ENCODE measurements at regions not wholly inside any gene's neighbourhood (a gene's known extent, or its start where the extent isn't known, plus 50 kb on each side); places are given as distances from the start of the nearest gene placed in this dataset.
"Not testable (repeated sequence)": the region's sequence is repeated elsewhere in the genome, so short reads cannot be mapped to it uniquely, and the experiment has no call there.

DNA sequence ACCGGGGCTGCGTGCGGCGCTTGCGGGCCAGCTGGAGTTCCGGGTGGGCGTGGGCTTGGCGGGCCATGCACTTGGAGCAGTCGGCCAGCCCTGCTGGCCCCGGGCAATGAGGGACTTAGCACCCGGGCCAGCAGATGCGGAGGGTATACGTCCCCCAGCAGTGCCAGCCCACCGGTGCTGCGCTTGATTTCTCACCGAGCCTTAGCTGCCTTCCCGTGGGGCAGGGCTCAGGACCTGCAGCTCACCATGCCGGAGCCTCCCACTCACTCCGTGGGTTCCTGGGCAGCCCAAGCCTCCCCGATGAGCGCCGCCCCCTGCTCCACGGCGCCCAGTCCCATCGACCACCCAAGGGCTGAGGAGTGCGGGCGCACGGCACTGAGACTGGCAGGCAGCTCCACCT lies 51.4 kb upstream of the INPP4B start:
- not testable (repeated sequence) for DNase-seq

DNA sequence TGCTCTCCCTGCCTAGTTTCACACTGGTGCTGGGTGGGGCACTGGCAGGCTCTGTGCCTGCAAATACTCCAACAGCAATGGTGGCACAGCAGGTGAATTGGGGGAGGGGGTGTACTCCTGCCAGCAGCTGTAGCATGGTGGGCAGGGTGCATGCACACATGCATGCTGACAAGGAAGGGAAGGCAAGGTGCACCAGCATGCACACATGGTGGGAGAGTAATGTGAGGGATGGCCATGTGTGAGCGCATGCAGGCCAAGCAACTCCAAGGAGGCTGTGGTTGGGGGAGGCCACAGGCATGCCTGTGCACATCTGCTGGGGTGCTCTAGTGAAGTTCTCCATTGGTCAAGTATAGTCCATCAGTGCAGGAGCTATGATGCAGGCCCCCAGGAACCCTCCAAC lies 54.5 kb upstream of the INPP4B start:
- no peak for DNase-seq

DNA sequence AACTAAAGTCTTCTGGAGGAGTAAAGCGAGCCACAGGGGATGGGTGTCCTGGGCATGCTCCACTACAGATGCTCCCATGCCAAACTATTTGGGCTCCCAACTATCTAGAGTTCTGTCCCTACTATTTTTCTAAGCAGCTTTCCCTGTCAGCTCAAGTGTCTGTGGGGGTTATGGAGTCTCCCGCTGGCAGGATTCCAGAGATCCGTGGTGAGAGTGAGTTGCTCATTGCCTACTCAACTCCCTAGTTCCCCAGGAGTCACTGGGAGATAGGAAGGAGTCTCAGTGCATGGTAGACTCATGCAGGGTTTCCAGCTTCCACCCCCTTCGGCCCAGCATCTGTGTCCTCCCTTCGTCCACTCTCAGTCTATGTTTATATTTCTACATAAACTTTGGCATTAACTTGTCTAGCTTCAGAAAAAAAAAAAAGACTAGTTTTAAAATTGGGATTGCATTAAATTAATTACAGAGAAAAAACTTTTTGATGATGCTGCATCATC lies 55.1 kb upstream of the INPP4B start:
- DNase-seq: peak; percentile 60

DNA sequence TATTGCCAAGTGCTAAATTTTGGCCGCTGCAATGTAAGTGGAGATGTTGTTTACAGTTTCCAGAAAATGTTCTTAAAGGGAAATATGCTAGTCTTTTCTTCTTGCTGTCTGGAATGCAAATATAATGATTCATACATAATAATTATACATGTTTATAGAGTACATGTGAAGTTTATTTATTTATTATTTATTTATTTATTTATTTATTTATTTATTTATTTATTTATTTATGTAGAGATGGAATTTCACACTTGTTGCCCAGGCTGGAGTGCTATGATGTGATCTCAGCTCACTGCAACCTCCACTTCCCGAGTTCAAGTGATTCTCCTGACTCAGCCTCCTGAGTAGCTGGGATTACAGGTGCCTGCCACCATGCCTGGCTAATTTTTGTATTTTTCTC lies 57.5 kb upstream of the INPP4B start:
- not testable (repeated sequence) for DNase-seq

DNA sequence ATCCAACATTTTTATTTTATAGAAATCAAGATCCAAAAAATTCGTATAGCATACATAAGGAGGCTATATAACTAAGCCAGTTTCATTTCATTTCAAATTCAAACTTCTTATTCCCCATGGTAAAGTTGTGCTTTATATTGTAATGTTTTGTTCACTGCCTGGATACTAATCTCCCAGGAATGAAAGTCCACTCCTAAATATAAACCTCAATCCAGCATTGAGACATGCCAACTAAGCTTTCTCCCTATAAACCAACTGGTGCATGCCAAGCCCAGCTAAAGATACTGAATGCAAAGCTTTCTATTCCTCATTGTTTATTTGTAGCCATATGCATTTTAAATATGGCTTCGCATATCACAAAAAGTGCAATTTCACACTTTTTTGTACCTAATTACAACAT lies 63.8 kb upstream of the INPP4B start:
- peak; percentile 1 for DNase-seq

- DNase-seq: no peak
Observed at GRCh38 chr4:142913034-142913433, 66.9 kb upstream of the INPP4B start.

GRCh38 chr4:142913461-142914030 lies 67.4 kb upstream of the INPP4B start:
- DNase-seq: peak; percentile 71

DNA sequence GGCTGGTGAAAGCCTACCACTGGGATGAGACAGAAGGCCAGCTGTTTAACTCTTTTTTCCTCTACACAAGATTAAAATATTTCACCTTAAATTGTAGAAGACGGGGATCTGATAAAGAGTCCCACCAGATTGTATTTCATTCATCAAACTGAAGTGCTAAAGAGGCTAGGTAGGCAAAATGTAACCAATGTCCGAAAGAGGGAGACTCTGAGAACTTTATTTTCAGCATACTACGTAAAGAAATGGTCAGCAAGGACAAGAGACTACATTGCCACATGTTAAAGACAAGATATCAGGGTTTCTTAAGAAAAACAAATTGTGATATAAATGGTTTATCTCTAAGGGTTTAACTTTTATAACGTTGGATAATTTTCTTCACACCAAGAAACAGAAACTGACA lies 71.6 kb upstream of the INPP4B start:
- DNase-seq: no peak

GRCh38 chr4:142922720-142923119 lies 76.6 kb upstream of the INPP4B start:
- no peak for DNase-seq

- DNase-seq: no peak
Observed at GRCh38 chr4:142923619-142924018, 77.5 kb upstream of the INPP4B start.

DNA sequence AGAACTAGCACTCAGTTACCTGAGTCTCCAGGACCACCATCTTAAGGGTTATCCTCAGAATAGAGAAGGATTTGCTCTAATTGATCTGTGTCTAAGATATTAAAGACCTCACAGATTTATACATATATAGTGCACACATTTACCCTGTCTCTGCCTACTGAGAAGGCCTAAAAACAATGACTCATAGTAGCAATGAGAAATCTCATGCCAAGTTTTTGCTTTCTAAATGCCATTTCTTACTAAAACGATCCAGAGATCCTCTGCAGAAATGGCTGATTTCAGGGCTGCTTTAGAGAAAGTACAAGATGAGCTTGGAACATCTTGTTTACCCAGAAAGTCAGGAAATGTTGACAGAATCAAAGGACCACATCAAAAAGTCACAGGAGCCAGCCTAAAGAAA lies 79.1 kb upstream of the INPP4B start:
- DNase-seq: no peak

- no peak for DNase-seq
Observed at GRCh38 chr4:142927721-142928120, 81.6 kb upstream of the INPP4B start.

GRCh38 chr4:142929526-142929925 lies 83.4 kb upstream of the INPP4B start:
- DNase-seq: no peak

DNA sequence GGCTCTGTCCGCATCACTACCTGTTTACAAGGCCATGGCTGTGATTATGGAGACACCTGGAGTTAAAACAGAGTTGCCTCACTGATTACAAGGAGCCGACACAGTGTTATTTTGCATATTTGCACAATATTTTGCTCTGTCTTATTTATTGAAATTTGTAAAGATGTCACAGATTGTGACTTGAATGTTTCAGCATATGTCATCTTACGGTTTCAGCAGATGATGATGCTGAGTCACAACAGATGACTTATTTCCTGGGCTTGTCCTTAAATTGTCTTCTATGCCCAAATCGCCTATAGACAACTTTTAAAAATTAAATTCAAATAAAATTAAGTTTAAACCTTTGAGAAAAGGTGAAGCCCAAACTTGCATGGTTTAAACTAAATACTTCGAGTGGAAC lies 87.1 kb upstream of the INPP4B start:
- DNase-seq: peak; percentile 6

DNA sequence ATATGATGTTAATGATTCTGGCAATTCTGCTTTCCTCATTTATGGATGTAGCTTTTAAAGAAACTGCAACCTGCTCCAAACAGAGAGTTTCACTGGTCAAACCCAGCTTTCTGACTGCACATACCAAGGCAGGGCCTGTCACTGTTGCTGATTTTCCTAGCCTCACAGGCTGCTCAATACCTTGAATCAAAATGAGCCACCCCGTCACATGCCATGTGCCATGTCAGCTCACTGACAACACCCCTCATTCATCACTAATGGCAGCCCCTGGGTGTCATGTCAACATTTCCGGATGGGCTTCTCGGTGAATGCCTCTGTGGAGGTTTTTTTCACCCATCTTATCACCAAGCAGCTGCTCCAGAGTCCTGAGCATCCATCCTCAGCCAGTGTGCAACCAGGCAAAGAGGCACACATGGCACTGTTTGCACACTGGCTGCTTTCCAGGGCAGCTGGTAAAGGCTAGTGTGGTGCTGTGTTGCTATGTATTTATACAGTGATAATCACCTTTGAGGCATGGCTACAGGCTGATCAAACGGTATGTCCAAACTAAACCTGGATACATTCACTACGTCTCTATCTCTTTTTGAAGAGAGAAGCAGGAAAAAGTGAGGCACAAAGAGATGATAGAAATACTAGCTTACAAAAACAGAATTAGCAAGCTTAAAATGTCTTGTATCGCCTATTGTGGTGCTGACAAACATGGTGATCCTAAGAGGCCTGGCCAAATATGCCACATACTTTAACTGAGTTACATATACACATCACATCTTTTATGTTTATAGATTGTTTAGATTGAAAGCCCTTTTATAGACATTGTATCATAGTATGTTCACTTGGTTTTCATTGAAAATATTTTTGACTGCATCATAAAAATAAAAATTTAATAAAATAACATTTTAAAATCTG lies 94.6 kb upstream of the INPP4B start:
- DNase-seq: no peak

- DNase-seq: peak; percentile 2
Observed at GRCh38 chr4:142944565-142944964, 98.5 kb upstream of the INPP4B start.

DNA sequence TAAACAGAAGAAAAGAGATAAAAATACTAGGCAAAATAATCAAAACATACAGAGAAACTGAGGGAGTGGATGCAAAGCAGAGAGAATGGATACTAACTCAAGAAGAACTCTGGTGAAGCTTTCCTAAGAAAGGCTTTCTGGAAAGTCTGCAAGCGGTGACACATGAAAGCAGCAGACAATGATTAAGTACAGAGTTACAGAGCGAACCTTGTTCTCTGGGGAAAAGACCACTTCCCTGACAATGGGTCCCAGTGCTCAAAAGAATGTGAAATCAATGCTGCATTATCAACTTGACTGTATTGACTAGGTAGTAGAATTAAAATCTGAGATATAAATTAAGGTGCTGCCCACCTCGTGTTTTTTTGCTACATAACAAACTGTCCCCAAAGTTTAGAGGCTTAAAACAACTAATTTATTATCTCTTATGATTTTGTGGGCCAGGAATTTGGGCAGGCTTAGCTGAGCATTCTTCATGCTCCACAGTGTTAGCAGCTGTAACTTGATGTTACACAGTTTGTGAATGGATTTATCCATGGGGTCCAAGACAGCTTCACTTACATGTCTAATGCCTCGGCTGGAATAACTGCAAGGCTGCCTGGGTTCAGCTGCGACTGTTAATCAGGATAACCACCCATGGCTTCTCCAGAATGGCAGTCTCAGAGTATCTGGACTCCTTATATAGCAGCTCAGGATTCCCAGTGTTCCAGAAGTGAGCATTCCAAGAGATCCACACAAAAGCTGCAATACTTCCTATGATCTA lies 106.9 kb upstream of the INPP4B start:
- no peak for DNase-seq

- DNase-seq: no peak
Observed at GRCh38 chr4:142954415-142954814, 108.3 kb upstream of the INPP4B start.

- DNase-seq: no peak
Observed at GRCh38 chr4:142955501-142955900, 109.4 kb upstream of the INPP4B start.

DNA sequence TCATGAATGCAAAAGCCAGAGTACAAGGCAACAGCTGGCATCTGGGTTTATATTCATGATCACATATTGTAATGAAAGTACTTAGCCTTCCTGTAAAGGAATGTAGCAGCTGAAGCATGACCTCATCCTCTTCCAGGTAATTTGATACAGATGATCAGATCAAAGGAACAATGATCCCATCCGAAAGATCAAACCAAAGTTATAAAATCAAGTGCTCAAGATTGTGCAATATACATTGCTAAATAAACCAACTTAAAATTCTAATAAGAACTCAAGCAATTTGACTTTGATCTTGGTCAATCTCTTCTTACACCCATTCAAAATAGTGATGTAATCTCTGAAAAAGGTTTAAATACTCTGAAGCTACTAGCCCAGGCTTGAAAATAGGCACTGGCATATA lies 113.1 kb upstream of the INPP4B start:
- peak; percentile 3 for DNase-seq

- peak; percentile 24 for DNase-seq
Observed at GRCh38 chr4:142960126-142960525, 114.0 kb upstream of the INPP4B start.

- no peak for DNase-seq
Observed at GRCh38 chr4:142960867-142961644, 115.0 kb upstream of the INPP4B start.

- no peak for DNase-seq
Observed at GRCh38 chr4:142961866-142962265, 115.8 kb upstream of the INPP4B start.
